ENCODE measurements at regions not wholly inside any gene's neighbourhood (a gene's known extent, or its start where the extent isn't known, plus 50 kb on each side); places are given as distances from the start of the nearest gene placed in this dataset.

DNA sequence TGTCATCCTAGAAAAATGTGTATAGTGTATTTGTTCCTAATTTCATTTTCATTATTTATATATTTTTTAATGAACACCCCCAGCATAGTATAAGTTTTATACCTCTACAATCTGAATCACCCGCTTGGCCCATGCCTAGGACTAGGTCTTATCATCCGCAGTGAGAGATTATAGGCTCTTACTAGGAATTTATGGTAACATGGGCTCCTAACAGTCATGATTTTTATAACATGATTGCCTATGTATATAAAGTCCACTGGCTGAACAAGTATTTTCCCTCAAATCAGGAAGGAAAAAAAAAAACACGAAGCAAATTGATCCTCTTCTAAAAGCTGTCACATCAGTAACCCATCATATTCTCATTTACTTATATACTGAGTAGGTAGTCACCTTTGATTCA is 666.1 kb upstream of the NRXN1 start:
- TF ChIP-seq, protein P1, sequence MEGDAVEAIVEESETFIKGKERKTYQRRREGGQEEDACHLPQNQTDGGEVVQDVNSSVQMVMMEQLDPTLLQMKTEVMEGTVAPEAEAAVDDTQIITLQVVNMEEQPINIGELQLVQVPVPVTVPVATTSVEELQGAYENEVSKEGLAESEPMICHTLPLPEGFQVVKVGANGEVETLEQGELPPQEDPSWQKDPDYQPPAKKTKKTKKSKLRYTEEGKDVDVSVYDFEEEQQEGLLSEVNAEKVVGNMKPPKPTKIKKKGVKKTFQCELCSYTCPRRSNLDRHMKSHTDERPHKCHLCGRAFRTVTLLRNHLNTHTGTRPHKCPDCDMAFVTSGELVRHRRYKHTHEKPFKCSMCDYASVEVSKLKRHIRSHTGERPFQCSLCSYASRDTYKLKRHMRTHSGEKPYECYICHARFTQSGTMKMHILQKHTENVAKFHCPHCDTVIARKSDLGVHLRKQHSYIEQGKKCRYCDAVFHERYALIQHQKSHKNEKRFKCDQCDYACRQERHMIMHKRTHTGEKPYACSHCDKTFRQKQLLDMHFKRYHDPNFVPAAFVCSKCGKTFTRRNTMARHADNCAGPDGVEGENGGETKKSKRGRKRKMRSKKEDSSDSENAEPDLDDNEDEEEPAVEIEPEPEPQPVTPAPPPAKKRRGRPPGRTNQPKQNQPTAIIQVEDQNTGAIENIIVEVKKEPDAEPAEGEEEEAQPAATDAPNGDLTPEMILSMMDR (tag by site-specific recombination; IDR thresholded peaks at IDR 0.05) = no peak
- TF ChIP-seq ZNF501 (tag by site-specific recombination; IDR thresholded peaks at IDR 0.05) = no peak
- TF ChIP-seq TCF7L2 (IDR thresholded peaks at IDR 0.05; ENCODE audit: borderline replicate concordance, low read depth, low read length) = no peak
- no peak for TF ChIP-seq BCL11A (tag by site-specific recombination; IDR thresholded peaks at IDR 0.05; ENCODE audit: low read depth)
- no peak for TF ChIP-seq ZNF449 (tag by site-specific recombination; IDR thresholded peaks at IDR 0.05)
- TF ChIP-seq KLF16 (tag by site-specific recombination; IDR thresholded peaks at IDR 0.05) = no peak
- TF ChIP-seq ZNF747 (tag by site-specific recombination; IDR thresholded peaks at IDR 0.05) = no peak
- no peak for TF ChIP-seq SALL2 (tag by site-specific recombination; IDR thresholded peaks at IDR 0.05; ENCODE audit: borderline replicate concordance)
- no peak for TF ChIP-seq PBX3 (CRISPR knock-in tag; IDR thresholded peaks at IDR 0.05)
- TF ChIP-seq, protein P2, sequence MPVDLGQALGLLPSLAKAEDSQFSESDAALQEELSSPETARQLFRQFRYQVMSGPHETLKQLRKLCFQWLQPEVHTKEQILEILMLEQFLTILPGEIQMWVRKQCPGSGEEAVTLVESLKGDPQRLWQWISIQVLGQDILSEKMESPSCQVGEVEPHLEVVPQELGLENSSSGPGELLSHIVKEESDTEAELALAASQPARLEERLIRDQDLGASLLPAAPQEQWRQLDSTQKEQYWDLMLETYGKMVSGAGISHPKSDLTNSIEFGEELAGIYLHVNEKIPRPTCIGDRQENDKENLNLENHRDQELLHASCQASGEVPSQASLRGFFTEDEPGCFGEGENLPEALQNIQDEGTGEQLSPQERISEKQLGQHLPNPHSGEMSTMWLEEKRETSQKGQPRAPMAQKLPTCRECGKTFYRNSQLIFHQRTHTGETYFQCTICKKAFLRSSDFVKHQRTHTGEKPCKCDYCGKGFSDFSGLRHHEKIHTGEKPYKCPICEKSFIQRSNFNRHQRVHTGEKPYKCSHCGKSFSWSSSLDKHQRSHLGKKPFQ (tag by site-specific recombination; IDR thresholded peaks at IDR 0.05) = no peak
- no peak for TF ChIP-seq ZNF707 (tag by site-specific recombination; IDR thresholded peaks at IDR 0.05)
